Hypothalamus (tissue), 51 donors: ENCODE measurements at regions not wholly inside any gene's neighbourhood (a gene's known extent, or its start where the extent isn't known, plus 50 kb on each side); places are given as distances from the start of the nearest gene placed in this dataset.

Source experiments
- DNase-seq, 51 donors: peaks; one replicate each; lab custom pipeline; 2025; lab: John Stamatoyannopoulos, UW

DNA sequence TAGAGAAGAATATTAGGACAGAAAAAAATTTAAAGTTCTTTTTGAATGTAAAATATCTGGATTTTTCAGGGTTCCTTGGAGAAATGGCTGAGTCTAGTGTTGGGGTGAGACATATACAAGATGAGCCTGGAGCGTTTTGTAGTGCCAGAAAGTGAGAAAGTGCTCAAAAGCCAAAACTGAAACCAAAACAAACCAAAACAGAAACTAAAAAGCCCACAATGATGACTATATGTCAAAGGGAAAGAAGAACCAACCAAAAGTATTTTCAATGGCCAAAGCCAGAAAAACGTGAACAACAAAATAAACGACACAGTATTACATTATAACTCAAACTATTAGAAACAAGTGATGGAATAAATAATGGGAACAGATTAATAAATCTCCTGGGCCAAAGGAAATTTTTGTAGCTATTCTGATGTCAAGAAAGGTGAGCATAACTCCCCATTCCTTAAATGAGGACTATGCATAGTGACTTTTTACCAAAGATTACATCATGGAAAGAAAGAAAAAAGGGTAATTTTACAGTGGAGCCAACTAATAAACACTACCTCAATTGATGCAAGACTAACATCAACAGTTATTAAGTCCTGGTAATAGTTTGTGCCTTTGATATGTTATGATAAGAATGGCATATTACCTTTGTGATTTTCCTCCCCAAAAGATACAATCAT, 1137.6 kb downstream of the C4orf33 start:
- no peak for DNase-seq

GRCh38 chr4:130238121-130238520, 1142.2 kb downstream of the C4orf33 start:
- no peak for DNase-seq

DNA sequence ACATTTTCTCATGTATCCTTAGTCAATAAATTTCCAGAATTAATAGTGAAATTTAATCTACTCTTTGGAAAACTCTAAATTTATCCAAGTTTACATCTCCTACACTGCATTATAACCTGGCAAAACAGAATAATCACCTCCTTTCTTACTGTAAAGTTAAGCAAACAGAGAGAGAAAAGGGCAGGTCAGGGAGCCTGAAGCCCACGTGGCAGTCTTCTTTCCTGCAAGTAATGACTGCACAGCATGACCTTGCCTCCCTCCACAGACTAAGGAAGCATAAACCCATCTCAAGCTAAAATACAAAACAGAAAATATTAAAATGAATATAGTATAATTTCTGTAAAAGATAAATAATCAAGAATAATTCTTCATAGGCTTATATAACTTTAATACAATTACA, 1153.0 kb downstream of the C4orf33 start:
- DNase-seq: no peak

GRCh38 chr4:130257271-130257670, 1161.3 kb downstream of the C4orf33 start:
- DNase-seq: no peak

DNA sequence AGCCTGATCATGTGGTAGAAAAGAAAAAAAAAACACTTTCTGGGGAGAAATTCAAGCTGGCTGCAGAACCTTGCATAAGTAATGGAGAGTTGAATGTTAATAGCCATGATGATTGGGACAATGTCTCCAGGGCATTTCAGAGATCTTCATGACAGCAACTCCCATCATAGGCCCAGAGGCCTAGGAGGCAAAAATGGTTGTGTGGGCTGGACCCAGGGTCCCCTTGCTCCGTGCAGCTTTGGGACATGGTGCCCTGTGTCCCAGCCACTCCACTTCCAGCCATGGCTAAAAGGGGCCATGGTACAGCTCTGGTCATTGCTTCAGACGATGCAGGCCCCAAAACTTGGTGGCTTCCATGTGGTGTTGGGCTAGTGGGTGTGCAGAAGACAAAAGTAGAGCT, 1170.9 kb downstream of the C4orf33 start:
- no peak for DNase-seq

DNA sequence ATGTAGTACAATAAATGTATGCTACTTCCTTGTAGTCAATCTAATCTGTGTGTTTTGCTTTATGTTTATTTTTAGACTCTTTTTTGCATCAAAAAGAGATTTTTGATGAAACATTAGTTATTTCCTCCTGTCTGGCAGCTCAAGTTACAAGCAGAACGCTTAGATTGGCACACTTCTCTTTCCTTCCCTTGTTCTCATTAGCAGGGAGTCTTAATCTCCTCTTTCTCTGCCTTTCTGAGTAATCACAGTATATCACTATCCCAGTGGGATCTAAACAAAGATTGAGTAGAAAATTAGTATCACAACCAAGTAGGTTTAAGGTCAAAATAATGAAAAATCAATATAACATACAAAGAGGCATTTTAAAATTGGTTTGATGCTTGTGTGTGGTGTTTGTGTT, 1192.6 kb downstream of the C4orf33 start:
- DNase-seq: no peak

GRCh38 chr4:130293692-130294091, 1197.7 kb downstream of the C4orf33 start:
- DNase-seq: no peak

DNA sequence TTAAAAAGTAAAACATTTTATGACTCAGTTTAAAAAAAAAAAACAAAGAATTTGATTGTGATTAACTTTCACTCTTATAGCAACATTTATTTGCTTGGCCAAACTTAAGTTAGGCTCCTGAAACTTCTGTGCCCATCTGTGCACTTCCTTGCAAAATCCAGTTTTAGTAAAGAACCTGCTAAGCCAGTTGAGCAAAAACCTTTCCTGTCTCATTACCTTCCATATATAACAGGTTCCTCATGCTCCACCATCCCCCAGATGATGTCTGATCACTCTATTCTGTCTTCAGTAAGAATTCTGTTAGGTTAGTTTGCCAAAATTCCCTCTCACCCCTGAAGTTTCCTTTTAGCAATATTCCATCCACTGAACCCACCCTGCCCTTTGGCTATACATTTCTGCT, 1200.5 kb downstream of the C4orf33 start:
- no peak for DNase-seq

- DNase-seq: no peak
These were observed 1210.6 kb downstream of the C4orf33 start for GRCh38 chr4:130306566-130306965.

DNA sequence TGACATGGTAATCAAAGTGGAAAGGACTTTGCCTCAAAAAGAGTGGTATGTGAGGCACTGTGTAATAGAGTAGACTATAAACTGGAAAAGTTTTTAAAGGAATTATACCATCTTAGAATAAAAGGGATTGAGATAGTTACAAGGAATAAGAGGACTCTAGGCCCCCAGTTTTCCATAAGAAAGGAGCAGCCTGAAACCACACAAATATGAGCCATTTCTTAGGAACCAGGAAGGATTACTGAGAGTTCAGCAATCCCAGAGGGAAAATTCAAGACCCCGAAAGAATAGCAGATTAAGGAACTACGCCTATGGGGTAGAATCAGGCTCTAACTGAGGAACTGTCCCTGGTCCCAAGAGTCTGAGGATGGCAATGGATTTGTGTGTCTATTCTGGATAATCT, 1213.3 kb downstream of the C4orf33 start:
- no peak for DNase-seq

DNA sequence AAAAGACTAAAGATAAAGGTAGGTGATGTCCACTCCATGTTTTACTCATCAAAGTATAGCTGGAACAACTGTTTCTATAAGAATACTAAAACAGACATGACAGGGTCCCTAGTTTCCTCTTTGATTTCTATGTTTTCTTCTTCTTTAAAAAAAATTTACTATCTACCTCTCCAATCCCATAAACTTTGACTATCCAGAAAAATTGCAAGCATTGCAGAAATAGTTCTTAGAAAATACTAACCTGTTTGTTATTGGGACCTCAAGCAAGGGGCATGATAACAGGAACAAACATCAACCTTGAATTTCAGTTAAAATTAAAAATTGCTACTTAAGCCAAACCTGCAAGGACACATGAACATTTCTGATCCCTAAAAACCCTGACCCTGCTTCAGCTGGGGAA, 1226.5 kb downstream of the C4orf33 start:
- DNase-seq: no peak

DNA sequence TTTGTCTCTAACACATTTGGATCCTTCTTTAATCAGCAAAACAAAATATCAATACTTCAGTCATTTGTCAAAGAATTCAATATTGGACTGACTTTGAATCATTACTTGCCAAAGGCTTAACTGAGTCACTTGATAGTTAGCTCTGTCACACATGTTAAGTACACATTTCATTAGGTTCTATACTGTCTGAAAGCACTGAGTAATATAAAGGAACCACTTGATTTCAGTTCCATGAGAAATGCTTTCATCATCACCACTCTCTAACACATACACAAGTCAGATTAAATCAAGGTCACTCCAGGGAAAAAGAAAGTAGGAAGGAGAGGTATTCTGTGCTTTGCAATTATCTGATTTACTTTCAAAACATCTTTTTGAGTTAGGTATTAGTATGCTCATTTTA, 1233.1 kb downstream of the C4orf33 start:
- no peak for DNase-seq

DNA sequence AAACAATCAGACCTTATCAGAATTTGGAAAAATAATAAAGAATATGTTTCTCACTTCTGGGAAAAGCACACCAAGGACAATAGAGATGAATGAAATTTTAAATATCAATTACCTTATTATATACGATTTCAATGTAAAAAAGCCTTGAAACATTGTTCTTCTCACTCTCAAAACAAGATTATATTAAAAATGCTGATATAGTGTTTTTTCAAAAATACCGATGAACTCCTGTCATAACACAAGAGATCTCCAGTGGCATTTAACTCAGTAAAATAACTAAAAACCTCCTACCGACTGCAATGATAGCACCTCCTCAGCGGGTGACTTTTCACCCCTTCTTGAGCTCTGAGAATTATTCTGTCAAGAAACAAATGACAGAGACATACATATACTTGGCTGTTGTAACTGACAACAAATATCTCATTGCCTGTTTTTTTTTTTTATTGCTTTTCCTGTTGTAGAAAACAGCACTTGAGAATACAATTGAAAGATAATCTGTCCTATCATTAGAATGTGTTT, 1237.3 kb downstream of the C4orf33 start:
- DNase-seq: no peak

DNA sequence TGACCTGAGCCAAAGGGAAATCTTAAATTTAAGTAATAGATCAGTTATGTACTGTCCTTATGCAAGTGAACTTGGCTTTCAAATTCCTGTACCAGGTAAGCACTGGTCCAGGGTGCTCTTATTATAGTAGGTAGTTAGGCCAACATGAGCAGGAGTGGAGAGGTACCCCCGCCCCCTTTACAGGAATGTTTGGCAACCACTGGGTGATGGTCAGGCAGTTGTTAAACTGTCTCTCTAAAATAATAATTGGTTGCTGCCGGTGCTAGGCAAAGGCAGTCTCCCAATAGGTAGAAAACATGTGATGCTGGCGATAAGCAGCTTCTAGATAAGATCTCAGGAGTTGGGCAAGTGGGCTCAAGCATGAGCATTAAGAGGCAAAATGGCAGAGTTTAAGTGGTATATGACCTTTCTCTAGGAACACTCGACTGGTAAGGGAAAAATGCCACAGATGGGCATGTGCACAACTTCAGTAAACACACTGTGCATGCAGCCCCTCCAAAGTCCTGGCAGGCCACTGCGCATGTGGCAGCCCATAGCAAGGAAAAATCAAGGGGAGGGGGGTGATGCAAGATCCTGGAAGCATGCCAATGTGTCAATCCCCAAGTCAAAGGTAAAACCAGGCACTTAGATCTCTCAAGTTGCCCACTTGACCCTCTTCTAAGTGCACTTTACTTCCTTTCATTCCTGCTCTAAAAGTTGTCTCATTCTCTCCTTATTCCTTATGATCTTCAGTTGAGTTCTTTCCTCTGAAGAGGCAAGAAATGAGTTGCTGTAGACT, 1239.7 kb downstream of the C4orf33 start:
- DNase-seq: no peak

DNA sequence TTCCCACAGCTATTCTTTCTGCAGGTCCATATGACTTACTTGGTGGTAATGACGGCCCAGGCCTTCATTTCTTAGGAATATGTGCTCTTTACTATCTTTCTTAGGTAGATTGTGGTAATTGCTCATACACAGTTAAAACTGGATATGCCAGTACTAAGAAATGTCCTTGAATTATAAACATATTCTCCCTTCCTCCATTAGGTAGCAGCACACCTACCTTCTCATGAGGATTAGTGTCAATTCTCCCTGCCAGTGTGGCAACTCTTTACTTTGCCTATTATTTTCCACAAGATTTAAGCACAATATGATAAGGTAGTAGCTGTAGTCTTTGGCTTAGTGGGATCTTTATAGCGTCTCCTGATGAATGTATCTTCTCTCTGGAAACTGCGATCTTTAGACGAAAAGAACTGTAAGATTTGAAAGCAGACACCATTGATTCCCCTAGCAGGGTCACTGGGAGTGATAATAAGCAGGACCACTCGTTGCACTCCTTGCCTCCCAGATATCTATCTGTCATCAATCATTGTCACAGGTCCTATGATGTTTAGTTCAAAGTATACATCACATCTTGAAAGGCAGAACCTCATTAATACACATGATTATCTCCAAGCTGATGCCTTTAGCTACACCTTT, 1240.7 kb downstream of the C4orf33 start:
- DNase-seq: peak in 1 of 51 donors; percentile 1

DNA sequence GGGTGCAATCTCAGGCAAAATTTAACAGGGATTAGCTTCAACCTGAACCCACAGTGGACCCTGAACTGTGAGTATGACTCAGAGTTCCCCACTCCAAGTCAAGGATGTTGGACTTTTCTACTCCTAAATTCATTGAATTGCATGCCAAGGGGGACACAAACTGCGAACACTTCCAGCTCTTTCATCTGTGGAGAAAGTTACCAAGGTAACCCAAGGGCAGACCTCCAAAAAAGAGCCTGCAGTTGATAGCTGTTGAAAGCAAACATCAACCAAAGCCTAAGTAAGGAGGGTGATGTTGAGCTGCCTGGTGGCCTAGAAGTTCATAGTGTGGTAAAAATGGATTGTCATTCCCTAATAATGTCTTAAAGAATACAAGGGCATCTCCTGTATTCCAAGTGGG, 1242.9 kb downstream of the C4orf33 start:
- DNase-seq: peak in 2 of 51 donors; percentile 1 to 7

- DNase-seq: no peak
These were observed 1253.8 kb downstream of the C4orf33 start for GRCh38 chr4:130349745-130350144.

DNA sequence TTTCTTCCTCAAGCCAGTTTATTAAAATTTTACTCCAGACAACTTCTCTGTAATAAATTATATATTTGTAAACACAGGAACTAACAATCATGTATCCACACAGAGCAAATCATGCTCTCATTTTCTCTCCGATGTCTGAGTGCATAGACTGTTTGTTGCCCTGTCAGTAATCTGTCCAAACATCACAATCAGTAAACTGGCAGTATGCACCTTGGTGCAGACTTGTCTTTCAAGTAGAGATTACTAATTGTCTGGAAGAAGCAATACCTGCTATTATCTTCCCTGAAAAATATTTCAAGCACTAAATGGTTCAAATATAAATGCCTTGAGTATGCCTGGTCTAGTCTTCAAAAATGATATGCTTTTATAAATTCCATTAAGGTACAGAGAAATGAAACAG, 1260.9 kb downstream of the C4orf33 start:
- DNase-seq: no peak

DNA sequence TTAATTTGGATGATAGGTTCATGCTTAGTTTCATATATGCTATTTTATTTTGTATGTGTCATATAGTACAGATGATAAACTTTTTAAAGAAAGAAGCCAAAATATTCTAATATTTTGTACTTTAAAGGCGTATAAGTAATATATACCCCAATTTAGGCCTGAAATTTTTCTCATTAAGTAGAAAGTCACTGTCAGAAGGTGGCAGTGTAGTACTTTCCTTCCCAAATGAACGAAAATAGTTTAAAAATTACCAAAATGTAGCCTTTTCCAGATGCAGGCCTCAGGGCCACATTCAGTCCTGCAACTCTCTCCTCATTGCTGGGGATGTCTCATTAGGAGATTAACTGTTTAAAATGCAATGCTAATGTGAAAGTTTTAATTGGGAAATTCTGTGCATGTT, 1263.6 kb downstream of the C4orf33 start:
- peak in 1 of 51 donors; percentile 8 for DNase-seq

DNA sequence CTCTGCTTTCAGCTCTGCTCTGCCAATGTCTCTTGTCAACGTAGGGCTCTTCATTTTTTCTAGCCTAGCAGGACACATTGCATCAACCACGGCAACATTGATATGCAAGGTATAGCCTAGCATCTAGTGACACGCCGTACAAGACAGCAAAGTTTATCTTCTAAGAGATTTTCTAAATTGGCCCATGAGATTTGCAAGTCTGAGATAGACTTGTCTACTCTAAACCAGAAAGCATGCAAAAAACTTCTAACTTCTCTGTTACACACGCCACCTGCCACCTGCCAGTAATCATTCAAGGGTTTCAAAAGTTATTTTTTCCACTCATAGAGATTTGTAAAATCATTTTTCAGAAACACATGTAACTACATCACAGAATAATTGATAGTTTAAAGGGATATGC, 1265.7 kb downstream of the C4orf33 start:
- no peak for DNase-seq

DNA sequence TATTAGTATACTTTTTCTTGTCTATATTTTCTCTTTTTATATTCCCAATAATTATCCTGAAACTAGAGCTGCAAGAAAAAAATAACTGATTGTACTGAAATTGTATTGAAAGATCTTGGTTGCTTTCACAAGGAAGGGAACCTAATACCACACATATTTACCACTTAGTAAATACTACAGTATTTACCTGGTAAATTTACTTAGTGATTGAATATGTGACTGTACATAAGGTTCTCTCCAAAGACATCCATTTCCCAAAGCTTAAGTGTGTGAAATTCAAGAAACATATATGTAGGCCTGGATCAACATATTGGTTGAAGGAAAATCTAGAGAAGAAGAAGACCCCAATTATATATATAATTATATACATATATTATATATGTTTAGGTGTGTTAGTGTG, 1272.7 kb downstream of the C4orf33 start:
- DNase-seq: no peak

DNA sequence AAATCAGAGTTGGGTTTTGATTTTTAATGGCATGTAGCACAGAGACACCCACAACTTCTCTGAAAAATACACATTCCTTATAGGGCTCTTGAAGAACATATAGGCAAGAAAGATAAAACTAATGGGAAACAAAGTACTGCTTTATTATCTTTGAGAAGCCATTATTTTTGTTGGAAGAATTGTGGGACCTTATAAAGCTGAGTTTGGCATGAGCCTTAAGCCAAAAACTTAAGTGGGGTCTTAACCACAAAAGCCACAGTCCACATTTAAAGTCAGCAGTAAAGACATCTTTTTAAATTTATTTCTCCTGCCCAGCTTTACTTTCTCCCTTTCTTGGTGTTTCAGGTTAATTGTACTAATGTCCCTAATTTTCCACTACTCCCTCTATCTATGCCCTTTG, 1297.3 kb downstream of the C4orf33 start:
- DNase-seq: no peak
